Psoas muscle (tissue), 7 donors: ENCODE measurements at regions not wholly inside any gene's neighbourhood (a gene's known extent, or its start where the extent isn't known, plus 50 kb on each side); places are given as distances from the start of the nearest gene placed in this dataset.
A peak's percentile ranks its signal among the peaks of the same experiment; 100 is the strongest.
"Not testable (repeated sequence)": the region's sequence is repeated elsewhere in the genome, so short reads cannot be mapped to it uniquely, and the experiment has no call there.

ENCODE experiments used
- ATAC-seq, 4 donors: fragments of 200-7000 bp; cut with Tn5 transposase; one replicate each; pipeline ENCODE4 v1.9.1; 2020; ENCODE audit warnings: moderate library complexity in 3 of 4, mild to moderate bottlenecking in 2 of 4
- DNase-seq, 2 donors: peaks; one replicate each; pipeline ENCODE4 v3.0.0-alpha.2; 2020
- H3K27ac ChIP-seq: fragments of 200-600 bp; one replicate; pipeline ENCODE4 v1.8.0; 2022
- H3K27me3 ChIP-seq, 3 donors: fragments of 200-600 bp in 1 of 3; one replicate each; pipeline versions ENCODE4 v1.6.1 to v1.8.0; 2013 to 2022; ENCODE audit warnings: low read length in 2 of 3, mild to moderate bottlenecking in 2 of 3, moderate library complexity in 1 of 3; ENCODE audit not compliant: insufficient read depth in 3 of 3
- H3K36me3 ChIP-seq, 2 donors: fragments of 200-600 bp in 1 of 2; one replicate each; pipeline versions ENCODE4 v1.6.1 to v1.8.0; 2013 to 2022; ENCODE audit warnings: low read depth in 1 of 2, mild to moderate bottlenecking in 1 of 2, moderate library complexity in 1 of 2; ENCODE audit not compliant: insufficient read depth in 1 of 2
- H3K4me1 ChIP-seq: fragments of 200-600 bp; one replicate; pipeline ENCODE4 v1.8.0; 2022
- H3K4me3 ChIP-seq: fragments of 200-600 bp; one replicate; pipeline ENCODE4 v1.8.0; 2022; ENCODE audit warnings: mild to moderate bottlenecking
- H3K9me3 ChIP-seq: fragments of 200-600 bp; one replicate; pipeline ENCODE4 v1.8.0; 2022
- WGBS, 3 donors: extraction: QIAGEN DNeasy Blood & Tissue Kit; methylation state at CpG; one replicate each; pipeline versions ENCODE4 v1.1.6 to v1.1.7; 2013; 5-methylcytosine and 5-hydroxymethylcytosine counted together
- intact Hi-C, 2 donors: fragments of 100-400 bp; cut with DNase I; formaldehyde crosslinking; loops; one replicate each; pipeline versions ENCODE4 v1.11.0 to v1.14.2; 2022
- donor health status: healthy with polysubstance abuse.
- donor health status: DM: no; HTN: no; CAD: no; lungs with moderate emphysema.
- donor health status: Bipolar disorder and iron deficiency.
- donor health status: healthy.
- donor health status: DM: yes; HTN: yes; CAD: no.
- donor health status: DM: no; HTN: no; CAD: no.
- donor health status: DM: yes; HTN: yes; CAD: no.

- DNase-seq, H3K4me1 ChIP-seq, ATAC-seq, H3K9me3 ChIP-seq, H3K4me3 ChIP-seq, intact Hi-C loops, H3K27me3 ChIP-seq, H3K27ac ChIP-seq: not testable (repeated sequence)
- WGBS, 3 donors = 97 to 100% (median 97%) methylated on average over 2 of the region's 2 CpGs
- peaks cover 0 to 52% of the 10 kb centered on the region in 2 donors for H3K36me3 ChIP-seq
These were observed 58.6 kb upstream of the CSNK1E start for GRCh38 chr22:38375784-38376183.

GRCh38 chr22:38375005-38375404, 57.8 kb upstream of the CSNK1E start:
- H3K9me3 ChIP-seq, H3K4me1 ChIP-seq, H3K4me3 ChIP-seq, H3K27ac ChIP-seq, H3K27me3 ChIP-seq, ATAC-seq, DNase-seq, intact Hi-C loops: not testable (repeated sequence)
- peaks cover 0 to 45% of the 10 kb centered on the region in 2 donors for H3K36me3 ChIP-seq

GRCh38 chr22:38374433-38374831, 57.2 kb upstream of the CSNK1E start:
- peak overlapping the region; percentile 69 for H3K27ac ChIP-seq
- H3K4me1 ChIP-seq, H3K9me3 ChIP-seq, H3K27me3 ChIP-seq, DNase-seq, intact Hi-C loops, H3K4me3 ChIP-seq: not testable (repeated sequence)
- 20 to 45% (median 26%) methylated on average over 3 of the region's 3 CpGs for WGBS, 3 donors
- H3K36me3 ChIP-seq = peaks cover 0 to 40% of the 10 kb centered on the region in 2 donors
- ATAC-seq = peak in 1 of 4 donors; percentile 52

GRCh38 chr22:38373783-38374432, 56.7 kb upstream of the CSNK1E start:
- H3K4me3 ChIP-seq, H3K27me3 ChIP-seq, H3K9me3 ChIP-seq, H3K4me1 ChIP-seq, intact Hi-C loops: not testable (repeated sequence)
- peak; percentile 68 to 89 (median 84) for ATAC-seq
- 23 to 33% (median 26%) methylated on average over 3 to 4 of the region's 5 CpGs for WGBS, 3 donors
- peak; percentile 22 to 77 for DNase-seq
- Histone ChIP-seq H3K27ac (peak overlapping the region; percentile 69), H3K36me3 (peaks cover 0 to 34% of the 10 kb centered on the region in 2 donors)

GRCh38 chr22:38372665-38373064, 55.4 kb upstream of the CSNK1E start:
- H3K27ac ChIP-seq, H3K4me1 ChIP-seq, H3K4me3 ChIP-seq, H3K27me3 ChIP-seq, intact Hi-C loops, H3K9me3 ChIP-seq, ATAC-seq, DNase-seq: not testable (repeated sequence)
- H3K36me3 ChIP-seq = peaks cover 0 to 23% of the 10 kb centered on the region in 2 donors
- WGBS, 3 donors = 92 to 94% (median 93%) methylated on average over 4 of the region's 4 CpGs

- 52 to 76% (median 70%) methylated on average over 2 to 3 of the region's 3 CpGs for WGBS, 3 donors
- H3K9me3 ChIP-seq, H3K4me1 ChIP-seq, intact Hi-C loops, H3K4me3 ChIP-seq, H3K27me3 ChIP-seq, DNase-seq: not testable (repeated sequence)
- Histone ChIP-seq H3K27ac (peak overlapping the region; percentile 30), H3K36me3 (peaks cover 0 to 13% of the 10 kb centered on the region in 2 donors)
- ATAC-seq = peak; percentile 53 to 71 (median 62)
These were observed 53.3 kb upstream of the CSNK1E start for GRCh38 chr22:38370490-38370889.

- H3K36me3 ChIP-seq, ATAC-seq, H3K27me3 ChIP-seq, H3K4me3 ChIP-seq, H3K9me3 ChIP-seq, intact Hi-C loops, DNase-seq, H3K4me1 ChIP-seq: not testable (repeated sequence)
- WGBS, 3 donors = 48 to 78% (median 48%) methylated on average over 1 to 2 of the region's 2 CpGs
- H3K27ac ChIP-seq = peak overlapping the region; percentile 30
These were observed 51.9 kb upstream of the CSNK1E start for GRCh38 chr22:38369132-38369531.
